H1 (cell line): ENCODE measurements at regions not wholly inside any gene's neighbourhood (a gene's known extent, or its start where the extent isn't known, plus 50 kb on each side); places are given as distances from the start of the nearest gene placed in this dataset.

Experiments used
- BACH1 ChIP-seq: IDR thresholded peaks from 2 replicates; pipeline ENCODE4 v1.6.1; 2012; ENCODE audit warnings: low read length, improper control_type of control experiment
- CHD7 ChIP-seq: fragments of 300-600 bp; sonication (generic); IDR thresholded peaks from 2 replicates; pipeline ENCODE4 v1.7.1; 2012; ENCODE audit warnings: low read length, moderate library complexity, mild to moderate bottlenecking, inconsistent platforms; ENCODE audit not compliant: insufficient replicate concordance
- E2F6 ChIP-seq: IDR thresholded peaks from 2 replicates; pipeline ENCODE4 v1.6.1; 2012; ENCODE audit warnings: inconsistent platforms
- EZH2 ChIP-seq: fragments of 200-600 bp; sonication (generic); IDR thresholded peaks from 2 replicates; pipeline ENCODE4 v1.7.1; 2012; ENCODE audit warnings: low read depth, mild to moderate bottlenecking, moderate library complexity, low read length, inconsistent platforms; ENCODE audit not compliant: severe bottlenecking
- FOSL1 ChIP-seq: IDR thresholded peaks from 2 replicates; pipeline ENCODE4 v1.6.1; 2011; ENCODE audit warnings: mild to moderate bottlenecking, low read depth, low read length, moderate library complexity; ENCODE audit not compliant: insufficient read depth
- KDM1A ChIP-seq: fragments of 200-600, 300-600 bp; sonication (generic); IDR thresholded peaks from 2 replicates; pipeline ENCODE4 v1.7.1; 2016; ENCODE audit warnings: mild to moderate bottlenecking, low read length, borderline replicate concordance
- KDM4A ChIP-seq: IDR thresholded peaks from one replicate; pipeline ENCODE4 v1.7.1; 2012; ENCODE audit warnings: low read depth, mild to moderate bottlenecking, moderate library complexity, low read length, inconsistent platforms; ENCODE audit not compliant: severe bottlenecking
- RAD21 ChIP-seq, 2 experiments: IDR thresholded peaks in 1 of 2; conservative IDR thresholded peaks in 1 of 2; 2 replicates each; pipeline ENCODE4 v1.6.1; 2011; ENCODE audit warnings: low read depth in 2 of 2, low read length in 2 of 2, improper control_type of control experiment in 1 of 2, inconsistent platforms in 1 of 2, mild to moderate bottlenecking in 1 of 2, moderate library complexity in 1 of 2
- SAP30 ChIP-seq: fragments of 300-600 bp; sonication (generic); IDR thresholded peaks from 2 replicates; pipeline ENCODE4 v1.7.1; 2012; ENCODE audit warnings: low read length, moderate library complexity, mild to moderate bottlenecking, inconsistent platforms; ENCODE audit not compliant: insufficient read depth, insufficient replicate concordance
- SIRT6 ChIP-seq: IDR thresholded peaks from one replicate; pipeline ENCODE4 v1.7.1; 2012; ENCODE audit warnings: low read length, inconsistent platforms
- TCF12 ChIP-seq: IDR thresholded peaks from 2 replicates; pipeline ENCODE4 v1.6.1; 2011; ENCODE audit warnings: low read depth, mild to moderate bottlenecking, low read length

- TF ChIP-seq CHD7 (no peak), FOSL1 (no peak), EZH2 (no peak), SAP30 (no peak), E2F6 (no peak), SIRT6 (no peak), KDM1A (no peak), BACH1 (no peak), TCF12 (no peak), KDM4A (no peak), RAD21 (IDR thresholded peaks at IDR 0.05 in 1 of 2, conservative IDR thresholded peaks at IDR 0.05 in 1 of 2; ENCODE audit: low read depth in 2 of 2, low read length in 2 of 2) (no peak)
Observed at GRCh38 chr3:191528589-191528988, 67.6 kb downstream of the PYDC2 start (continued).
